ENCODE measurements at regions not wholly inside any gene's neighbourhood (a gene's known extent, or its start where the extent isn't known, plus 50 kb on each side); places are given as distances from the start of the nearest gene placed in this dataset.

DNA sequence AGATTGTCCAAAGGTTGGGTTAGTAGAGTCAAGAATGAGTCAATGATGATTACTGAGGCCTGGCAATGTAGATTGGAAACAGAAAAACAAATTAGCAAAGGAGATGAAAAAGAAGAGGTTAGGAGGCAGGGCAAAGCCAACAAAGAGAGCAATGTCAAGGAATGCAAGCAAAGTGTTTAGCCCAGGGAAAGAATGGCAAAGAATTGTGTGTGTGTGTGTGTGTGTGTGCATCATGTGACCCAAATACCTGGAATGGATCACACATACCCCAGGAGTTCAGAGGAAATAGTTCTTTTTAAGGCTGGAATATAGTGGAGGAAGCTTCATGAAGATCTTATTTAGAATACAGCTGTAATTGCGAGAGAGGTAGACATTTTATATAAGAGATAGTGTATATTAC is 831.7 kb upstream of the ARPP21 start:
- no peak for DNase-seq (ENCODE audit: low spot score)

GRCh38 chr3:34808287-34808686 is 831.0 kb upstream of the ARPP21 start:
- DNase-seq (ENCODE audit: low spot score) = no peak

GRCh38 chr3:34828847-34829246 is 810.5 kb upstream of the ARPP21 start:
- no peak for DNase-seq (ENCODE audit: low spot score)

GRCh38 chr3:34832865-34833508 is 806.3 kb upstream of the ARPP21 start:
- DNase-seq (ENCODE audit: low spot score) = no peak

- no peak for DNase-seq (ENCODE audit: low spot score)
Measured at GRCh38 chr3:34837848-34838741, 801.2 kb upstream of the ARPP21 start.

DNA sequence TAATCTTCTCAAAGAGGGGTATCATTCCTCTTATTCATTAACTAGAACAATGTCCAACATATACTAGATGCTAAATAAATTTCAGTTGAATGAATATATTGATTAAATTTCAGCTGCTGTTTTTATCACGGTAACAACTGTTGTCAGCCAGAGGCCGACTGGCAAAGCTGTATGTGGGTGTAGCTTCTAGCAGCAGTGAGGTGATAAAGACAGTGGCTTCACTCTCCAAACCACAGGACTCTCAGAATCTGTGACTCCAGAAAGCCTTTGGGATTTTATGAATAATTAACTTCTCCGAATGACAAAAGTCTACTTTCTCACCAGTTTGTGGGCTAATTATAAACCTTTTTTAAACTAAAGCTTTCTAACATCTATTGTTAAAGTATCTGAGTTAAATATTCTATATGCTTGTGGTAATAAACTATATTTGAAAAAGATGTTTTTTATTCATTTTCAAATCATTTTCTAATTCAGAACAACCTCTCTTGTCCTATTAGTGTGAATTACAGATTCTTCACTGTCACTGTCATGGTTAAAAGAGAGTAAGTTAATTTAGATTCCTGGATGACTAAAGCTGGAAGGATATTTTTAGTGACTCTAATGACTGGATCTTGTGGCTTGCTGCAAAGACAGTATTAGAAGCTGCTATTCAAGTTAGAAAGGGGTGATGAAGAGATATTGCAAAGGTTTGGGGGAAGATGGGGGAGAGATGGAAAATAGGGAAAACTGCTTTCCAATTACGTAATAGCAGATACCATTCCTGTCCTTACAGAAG is 796.4 kb upstream of the ARPP21 start:
- DNase-seq (ENCODE audit: low spot score) = no peak

DNA sequence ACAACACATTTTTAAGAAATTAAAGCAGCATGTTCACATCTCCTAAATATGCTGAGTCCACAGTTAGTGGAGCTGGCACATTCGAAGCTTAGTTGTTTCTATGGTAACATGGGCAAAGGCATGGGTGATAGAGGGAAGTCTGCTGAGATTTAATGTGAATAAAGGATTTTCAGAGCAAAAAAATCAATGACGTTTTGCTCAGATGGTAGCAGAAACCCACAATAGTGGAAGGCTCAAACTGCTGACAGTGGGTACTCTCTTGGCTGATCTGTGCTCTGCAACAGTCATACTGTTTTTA is 795.1 kb upstream of the ARPP21 start:
- DNase-seq (ENCODE audit: low spot score) = no peak

DNA sequence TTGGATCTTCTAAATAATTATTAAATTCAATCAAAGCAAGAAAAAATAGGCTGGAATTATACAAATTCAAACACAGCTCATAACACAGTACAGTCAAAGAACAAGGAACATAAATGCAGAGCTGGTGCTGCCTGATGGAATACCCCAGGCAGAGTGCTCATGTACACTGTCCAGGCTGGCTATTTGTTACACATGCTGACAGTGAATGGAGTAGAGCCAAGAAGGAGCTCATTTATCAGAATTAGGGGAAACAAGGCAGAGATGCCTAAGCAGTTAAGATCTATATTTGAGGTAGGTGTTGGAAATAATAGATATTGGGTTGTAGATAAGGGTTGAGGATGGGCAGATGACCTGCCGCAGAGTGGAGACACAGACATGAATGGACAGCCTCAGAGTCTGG is 788.2 kb upstream of the ARPP21 start:
- no peak for DNase-seq (ENCODE audit: low spot score)

- DNase-seq (ENCODE audit: low spot score) = no peak
Measured at GRCh38 chr3:34852844-34853439, 786.4 kb upstream of the ARPP21 start.

DNA sequence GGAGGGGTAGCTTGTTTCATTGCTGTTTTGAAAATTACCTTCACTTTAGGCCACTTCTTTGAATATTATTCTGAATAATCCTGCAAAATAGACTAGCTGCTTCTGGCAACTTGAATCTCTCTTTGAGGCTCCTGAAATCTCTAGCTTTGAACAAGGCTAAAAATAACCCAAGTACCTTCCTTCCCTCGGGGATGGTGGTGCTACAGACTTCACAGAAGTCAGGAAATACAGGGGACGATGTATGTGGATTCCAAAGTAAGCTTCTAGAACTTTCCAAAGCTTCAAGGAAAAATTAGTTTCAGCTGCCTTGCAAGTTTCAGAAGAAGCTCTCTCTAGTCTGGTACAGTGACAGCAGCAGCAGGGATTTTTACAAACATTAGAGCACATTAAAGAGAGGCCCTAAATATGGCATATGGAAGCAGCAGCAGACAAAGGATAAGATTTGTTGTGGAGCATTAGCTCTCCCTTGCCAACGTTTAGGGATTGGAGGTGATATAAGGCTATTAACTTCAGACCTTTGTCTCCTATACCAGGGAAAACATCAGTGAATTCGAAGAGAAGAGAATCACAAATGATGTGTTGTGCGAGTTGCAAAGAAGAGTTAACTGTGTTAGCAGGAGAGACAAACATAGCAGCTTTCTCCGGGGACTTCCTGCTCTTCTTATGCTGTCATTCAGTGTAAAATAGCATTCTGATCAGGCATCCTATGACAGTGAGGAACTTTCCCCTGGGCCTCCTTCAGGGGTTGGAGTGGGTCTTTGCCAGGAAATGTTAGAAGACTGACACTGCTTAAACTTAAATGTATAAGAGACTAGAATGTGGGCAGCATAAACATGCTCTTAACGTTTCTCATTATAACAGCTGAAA is 783.0 kb upstream of the ARPP21 start:
- no peak for DNase-seq (ENCODE audit: low spot score)

DNA sequence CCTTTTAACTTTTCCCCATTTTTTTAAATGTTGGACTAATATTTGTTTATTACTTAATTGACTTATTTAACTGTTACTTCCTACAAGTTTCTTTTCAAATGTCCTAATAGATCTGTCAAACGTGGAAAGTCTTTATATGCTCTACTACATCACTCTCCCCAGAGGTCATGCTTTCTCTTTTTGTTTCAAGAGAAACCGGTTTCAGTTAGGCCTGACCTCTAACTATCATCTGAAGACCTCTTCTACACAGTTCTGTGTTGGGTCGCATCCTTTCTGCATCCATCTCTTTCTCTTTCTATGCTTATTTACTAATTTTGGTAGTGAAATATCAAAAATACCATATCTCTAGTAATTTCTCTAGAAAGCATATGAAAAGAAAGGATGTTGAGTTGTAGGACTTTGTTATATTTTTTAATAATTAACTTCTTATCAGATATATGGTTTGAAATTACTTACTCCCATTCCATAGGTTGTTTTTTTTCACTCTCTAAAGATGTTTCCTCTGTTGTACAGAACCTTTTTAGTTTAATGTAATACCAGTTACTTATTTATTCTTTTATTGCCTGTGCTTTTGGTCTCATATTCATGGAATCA is 781.2 kb upstream of the ARPP21 start:
- no peak for DNase-seq (ENCODE audit: low spot score)

DNA sequence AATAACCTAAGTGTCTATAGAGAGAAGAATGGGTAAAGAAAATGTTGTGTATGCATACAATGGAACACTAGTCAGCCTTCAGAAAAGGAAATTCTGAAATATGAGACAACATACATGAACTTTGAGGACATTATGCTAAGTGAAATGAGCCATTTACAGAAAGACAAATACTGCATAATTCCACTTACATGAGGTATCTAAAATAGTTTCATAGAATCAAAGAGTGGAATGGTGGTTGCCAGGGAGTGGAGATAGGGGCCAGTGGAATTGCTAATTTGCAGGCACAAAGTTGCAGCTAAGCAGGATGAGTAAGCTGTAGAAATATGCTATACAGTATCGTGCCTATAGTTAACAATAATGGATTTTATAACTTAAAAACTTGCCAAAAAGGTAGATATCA is 779.6 kb upstream of the ARPP21 start:
- no peak for DNase-seq (ENCODE audit: low spot score)

DNA sequence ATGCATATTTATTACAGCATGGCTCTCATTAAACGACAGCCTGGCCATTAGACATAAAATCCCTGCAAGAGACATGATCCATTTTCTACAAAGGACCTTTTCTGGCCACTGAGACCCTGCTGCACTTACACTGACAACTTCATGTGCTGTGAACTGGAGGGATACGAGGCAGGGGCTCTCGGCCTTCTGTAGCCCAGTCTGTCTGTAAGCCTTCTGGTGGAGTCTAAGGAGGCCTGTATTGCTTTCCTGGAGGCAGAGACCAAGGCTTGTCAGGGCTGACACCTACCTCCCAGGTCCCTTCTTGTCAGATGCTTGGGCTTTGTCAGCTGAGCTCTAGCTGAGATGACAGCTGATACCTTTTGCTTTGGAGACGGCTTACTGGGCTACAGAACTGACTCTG is 776.9 kb upstream of the ARPP21 start:
- no peak for DNase-seq (ENCODE audit: low spot score)

- DNase-seq (ENCODE audit: low spot score) = no peak
Measured at GRCh38 chr3:34863485-34863884, 775.8 kb upstream of the ARPP21 start.

DNA sequence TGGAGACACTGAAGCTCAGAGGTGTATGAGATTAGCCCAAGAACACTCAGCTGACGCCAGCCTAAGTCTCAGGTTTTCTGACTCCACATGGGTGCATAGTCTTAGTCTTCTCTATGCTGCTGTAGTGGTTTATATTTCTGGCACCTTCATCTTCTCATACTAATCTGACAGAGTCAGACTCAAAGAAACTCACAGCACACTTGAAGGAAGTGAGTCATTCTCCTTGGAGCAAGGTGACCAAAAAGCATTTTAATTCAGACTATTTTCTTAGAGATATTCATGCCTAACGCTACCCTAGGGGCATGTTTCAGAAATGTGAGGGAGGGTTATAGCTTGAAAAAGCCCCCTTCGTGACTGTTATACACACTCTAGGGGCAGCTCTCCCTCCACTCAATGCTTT is 775.3 kb upstream of the ARPP21 start:
- DNase-seq (ENCODE audit: low spot score) = no peak

- no peak for DNase-seq (ENCODE audit: low spot score)
Measured at GRCh38 chr3:34865346-34865745, 774.0 kb upstream of the ARPP21 start.

GRCh38 chr3:34868935-34869334 is 770.4 kb upstream of the ARPP21 start:
- DNase-seq (ENCODE audit: low spot score) = no peak

GRCh38 chr3:34869696-34870095 is 769.6 kb upstream of the ARPP21 start:
- DNase-seq (ENCODE audit: low spot score) = no peak

DNA sequence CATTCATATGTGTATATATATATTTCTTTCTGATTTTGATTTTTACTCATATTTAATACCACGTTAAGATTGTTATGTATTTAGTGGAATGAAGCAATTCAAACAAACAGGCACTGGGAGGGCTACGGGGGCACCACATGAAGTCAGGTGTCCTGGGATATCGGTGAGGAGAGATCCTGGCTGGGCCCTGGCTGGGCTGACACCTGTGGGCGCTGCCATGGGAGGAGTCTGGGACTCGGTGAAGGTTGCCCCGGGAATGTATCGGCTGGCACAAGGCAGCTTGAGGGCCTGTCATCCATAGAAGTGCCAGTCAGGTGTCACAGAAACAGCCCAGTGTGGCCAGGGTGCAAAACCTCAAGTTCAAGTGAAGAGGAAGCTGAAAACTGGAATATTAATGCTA is 766.9 kb upstream of the ARPP21 start:
- DNase-seq (ENCODE audit: low spot score) = no peak

- no peak for DNase-seq (ENCODE audit: low spot score)
Measured at GRCh38 chr3:34876997-34877396, 762.3 kb upstream of the ARPP21 start.

DNA sequence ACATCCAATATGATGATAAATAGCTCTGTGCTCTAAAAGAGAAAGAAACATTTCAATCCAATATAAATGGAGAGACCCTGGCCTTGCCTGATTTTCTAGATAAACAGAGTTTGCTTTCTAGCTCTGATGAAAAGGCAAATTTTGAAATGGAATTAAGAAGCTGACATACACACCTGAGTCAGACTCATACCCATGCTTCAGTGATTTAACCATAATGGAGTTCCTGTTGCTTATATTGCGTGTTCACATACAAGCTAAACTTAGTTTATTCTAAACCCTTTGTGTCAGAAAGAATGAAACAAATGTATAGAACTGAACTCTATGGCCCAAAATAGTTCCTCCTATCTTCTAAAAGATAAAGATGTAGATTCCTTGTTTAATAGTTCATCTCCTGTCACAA is 760.8 kb upstream of the ARPP21 start:
- DNase-seq (ENCODE audit: low spot score) = no peak
